HCEC 1CT (cell line): ENCODE measurements at regions not wholly inside any gene's neighbourhood (a gene's known extent, or its start where the extent isn't known, plus 50 kb on each side); places are given as distances from the start of the nearest gene placed in this dataset.
"Not testable (repeated sequence)": the region's sequence is repeated elsewhere in the genome, so short reads cannot be mapped to it uniquely, and the experiment has no call there.

Source experiments
- DNase-seq: peaks from one replicate; pipeline ENCODE4 v3.0.0-alpha.2; 2017

- no peak for DNase-seq
Measured at GRCh38 chr9:88819476-88819875, 171.8 kb upstream of the S1PR3 start.

- no peak for DNase-seq
Measured at GRCh38 chr9:88820055-88820454, 171.2 kb upstream of the S1PR3 start.

- no peak for DNase-seq
Measured at GRCh38 chr9:88821033-88821745, 170.1 kb upstream of the S1PR3 start.

GRCh38 chr9:88821746-88822106 lies 169.5 kb upstream of the S1PR3 start:
- no peak for DNase-seq

GRCh38 chr9:88824711-88825110 lies 166.6 kb upstream of the S1PR3 start:
- DNase-seq, result no peak

GRCh38 chr9:88826181-88826580 lies 165.1 kb upstream of the S1PR3 start:
- no peak for DNase-seq

- peak; percentile 29 for DNase-seq
Measured at GRCh38 chr9:88826771-88827181, 164.5 kb upstream of the S1PR3 start.

- no peak for DNase-seq
Measured at GRCh38 chr9:88828018-88828417, 163.2 kb upstream of the S1PR3 start.

GRCh38 chr9:88828492-88828974 lies 162.7 kb upstream of the S1PR3 start:
- DNase-seq, result no peak

GRCh38 chr9:88829276-88829675 lies 162.0 kb upstream of the S1PR3 start:
- no peak for DNase-seq

GRCh38 chr9:88831713-88832407 lies 159.4 kb upstream of the S1PR3 start:
- DNase-seq, result no peak

- DNase-seq, result no peak
Measured at GRCh38 chr9:88833946-88834345, 157.3 kb upstream of the S1PR3 start.

- DNase-seq, result peak; percentile 24
Measured at GRCh38 chr9:88835038-88835466, 156.2 kb upstream of the S1PR3 start.

GRCh38 chr9:88835772-88836171 lies 155.5 kb upstream of the S1PR3 start:
- DNase-seq, result no peak

- DNase-seq, result no peak
Measured at GRCh38 chr9:88837731-88838130, 153.5 kb upstream of the S1PR3 start.

- not testable (repeated sequence) for DNase-seq
Measured at GRCh38 chr9:88849878-88850277, 141.4 kb upstream of the S1PR3 start.

- peak; percentile 92 for DNase-seq
Measured at GRCh38 chr9:88852794-88853193, 138.5 kb upstream of the S1PR3 start.

GRCh38 chr9:88870627-88871026 lies 120.6 kb upstream of the S1PR3 start:
- no peak for DNase-seq

GRCh38 chr9:88871669-88872068 lies 119.6 kb upstream of the S1PR3 start:
- DNase-seq, result no peak

GRCh38 chr9:88872192-88872946 lies 118.9 kb upstream of the S1PR3 start:
- DNase-seq, result no peak

- DNase-seq, result no peak
Measured at GRCh38 chr9:88873635-88874034, 117.6 kb upstream of the S1PR3 start.

GRCh38 chr9:88874391-88874790 lies 116.9 kb upstream of the S1PR3 start:
- no peak for DNase-seq

GRCh38 chr9:88875400-88876120 lies 115.7 kb upstream of the S1PR3 start:
- peak; percentile 20 for DNase-seq
